Stimulated activated CD8-positive, alpha-beta memory T cell treated with anti-CD3 and anti-CD28 coated beads, Interleukin-4, amount 100 ng/mL, for 24 hours (primary cell): ENCODE measurements at regions not wholly inside any gene's neighbourhood (a gene's known extent, or its start where the extent isn't known, plus 50 kb on each side); places are given as distances from the start of the nearest gene placed in this dataset.
"Not testable (repeated sequence)": the region's sequence is repeated elsewhere in the genome, so short reads cannot be mapped to it uniquely, and the experiment has no call there.

Experiments
- DNase-seq: peaks from one replicate; pipeline ENCODE4 v3.0.0-alpha.2; 2020; ENCODE audit warnings: low read depth

DNA sequence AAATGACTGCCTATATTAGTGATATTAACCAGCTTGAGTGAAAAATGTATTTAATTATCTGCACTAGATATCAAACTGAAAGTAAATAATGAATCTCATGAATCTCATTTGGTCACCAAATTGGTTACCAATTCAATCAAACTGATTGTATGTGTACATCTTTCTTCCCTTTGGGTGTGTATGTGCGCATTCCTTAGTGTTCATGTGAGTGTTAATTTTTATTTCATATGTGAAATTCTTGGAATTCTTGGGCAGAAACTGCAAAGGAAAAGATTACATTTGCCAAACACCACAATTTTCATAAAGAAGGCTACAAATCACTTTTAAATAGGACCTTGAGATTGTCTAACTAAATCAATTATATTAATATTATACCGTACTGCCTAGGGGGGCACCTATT, 648.4 kb upstream of the MARCKS start:
- no peak for DNase-seq

DNA sequence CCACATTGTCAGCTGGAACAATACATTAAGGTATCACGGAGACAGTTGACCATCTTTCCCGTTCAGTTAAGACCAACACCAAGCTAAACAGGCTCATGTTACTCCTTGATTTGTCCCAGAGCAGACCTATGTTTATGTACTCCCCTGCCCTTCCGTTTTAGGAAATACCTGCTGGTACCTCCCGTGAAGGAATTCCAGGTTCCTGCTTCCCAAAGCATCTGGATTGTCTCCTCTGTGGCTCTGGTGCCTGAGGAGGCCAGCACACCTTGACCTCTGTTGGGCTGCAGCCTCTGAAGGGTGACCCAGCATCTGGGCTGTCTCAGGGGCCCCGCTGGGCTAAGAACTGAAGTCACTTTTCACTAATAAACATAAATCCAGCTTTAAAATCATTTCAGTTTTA, 647.8 kb upstream of the MARCKS start:
- no peak for DNase-seq

DNA sequence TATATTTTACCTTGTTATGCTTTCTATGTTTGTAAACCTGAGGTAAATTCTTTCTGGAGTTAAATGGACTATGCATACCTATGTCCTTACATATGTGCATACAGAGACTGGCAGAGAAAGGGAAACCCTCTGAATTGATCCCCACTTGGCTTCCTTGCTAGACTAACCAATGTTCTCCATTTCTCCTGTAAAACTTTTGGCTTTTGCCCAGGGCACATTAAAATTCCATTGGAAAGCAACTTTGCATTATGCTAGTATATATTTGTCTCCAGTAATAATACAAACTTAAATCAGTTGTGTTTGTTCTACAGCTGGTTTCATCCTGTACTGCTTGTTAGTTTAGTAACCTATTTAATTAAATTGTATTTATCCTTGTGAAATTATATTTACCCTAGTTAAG, 646.0 kb upstream of the MARCKS start:
- DNase-seq, result no peak

DNA sequence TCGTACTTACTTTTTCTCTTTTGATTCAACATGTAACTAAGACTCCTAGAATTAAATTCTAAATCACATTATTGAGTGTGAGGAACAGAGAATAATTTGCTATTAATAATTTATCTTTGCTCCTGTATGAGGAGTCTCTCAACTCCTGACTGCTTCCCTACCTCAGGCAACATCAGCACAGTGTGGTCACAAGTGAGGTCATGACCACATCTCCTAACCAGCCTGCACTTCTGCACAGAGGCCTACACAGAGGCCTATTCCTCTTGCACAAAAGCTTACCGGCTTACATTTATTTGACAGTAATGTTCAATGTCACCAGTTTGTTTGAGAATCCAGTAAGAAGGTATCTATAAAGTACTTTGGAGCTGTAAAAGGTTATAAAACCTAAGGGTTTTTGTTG, 637.4 kb upstream of the MARCKS start:
- DNase-seq, result no peak

DNA sequence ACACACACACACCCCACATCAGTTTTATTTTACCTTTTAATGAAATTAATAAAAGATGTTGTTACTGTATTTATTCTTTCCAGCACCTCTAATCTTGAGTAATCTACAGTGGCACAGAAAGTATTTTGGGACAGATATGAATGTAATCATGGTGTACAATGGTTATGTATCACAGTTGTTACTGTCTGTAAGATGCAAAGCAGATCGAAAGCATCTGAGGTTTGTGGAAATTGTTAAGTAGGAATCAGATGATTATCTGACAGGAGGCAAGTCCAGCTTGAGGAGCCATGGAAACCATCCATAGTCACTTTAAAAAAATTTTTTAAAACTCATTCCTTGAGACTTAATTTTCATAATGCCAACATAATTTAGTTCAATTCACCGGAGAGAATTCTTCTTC, 636.3 kb upstream of the MARCKS start:
- DNase-seq, result no peak

DNA sequence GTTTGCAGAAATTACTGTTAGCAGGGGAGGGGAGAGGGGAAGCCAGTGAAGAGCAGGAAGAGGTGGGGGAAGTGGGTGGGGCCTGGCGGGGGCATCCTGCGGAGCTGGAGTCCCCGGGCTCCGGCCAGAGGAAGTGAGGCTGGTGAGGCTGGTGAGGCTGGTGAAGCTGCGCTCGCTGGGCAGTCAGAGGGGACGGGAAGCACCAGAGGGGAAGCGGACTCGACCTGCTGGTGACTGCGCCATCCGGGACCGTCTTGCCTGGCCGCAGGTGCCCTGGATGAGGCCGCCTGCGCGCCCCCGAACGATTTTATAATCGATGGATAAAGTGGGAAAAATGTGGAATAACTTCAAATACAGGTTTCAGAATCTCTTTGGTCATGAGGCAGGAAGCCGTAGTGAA, 635.3 kb upstream of the MARCKS start:
- DNase-seq, result no peak

DNA sequence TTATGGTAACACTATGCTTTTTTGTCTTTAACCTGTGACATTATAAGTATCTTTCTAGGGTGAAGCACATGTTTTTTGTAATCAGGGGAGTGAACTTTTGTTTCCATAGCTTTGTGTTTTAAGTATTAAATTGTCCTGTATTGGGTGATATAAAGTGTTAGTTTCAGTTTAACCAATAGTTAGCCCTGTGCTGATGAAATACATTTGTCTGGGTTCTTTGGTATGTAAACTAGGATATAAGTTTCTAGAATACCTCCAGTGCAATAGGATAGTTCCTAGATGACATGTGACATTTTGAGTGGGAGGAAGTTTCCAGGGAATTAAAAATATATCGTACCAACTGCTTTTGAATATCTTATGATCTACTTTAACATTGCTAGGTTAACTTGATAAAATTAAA, 611.0 kb upstream of the MARCKS start:
- no peak for DNase-seq

DNA sequence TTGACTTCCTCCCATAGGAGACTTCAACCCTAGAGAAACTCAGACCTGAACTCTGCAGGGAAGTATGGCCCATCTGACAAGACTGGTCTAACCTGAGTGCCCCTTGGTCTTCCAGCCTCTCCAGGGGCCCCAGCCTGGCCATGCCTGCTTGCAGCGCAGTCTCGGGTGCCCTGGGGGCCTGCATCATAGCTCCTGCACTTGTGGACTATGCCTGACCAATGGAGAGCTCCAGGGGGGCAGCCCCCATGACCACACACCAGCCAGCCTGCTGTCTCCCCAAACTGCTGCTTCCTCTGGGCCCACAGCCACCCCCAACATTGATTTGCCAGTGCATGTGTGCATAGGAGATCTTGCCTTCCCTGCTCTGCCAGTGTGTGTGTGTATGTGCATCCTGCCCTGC, 608.6 kb upstream of the MARCKS start:
- DNase-seq, result no peak

DNA sequence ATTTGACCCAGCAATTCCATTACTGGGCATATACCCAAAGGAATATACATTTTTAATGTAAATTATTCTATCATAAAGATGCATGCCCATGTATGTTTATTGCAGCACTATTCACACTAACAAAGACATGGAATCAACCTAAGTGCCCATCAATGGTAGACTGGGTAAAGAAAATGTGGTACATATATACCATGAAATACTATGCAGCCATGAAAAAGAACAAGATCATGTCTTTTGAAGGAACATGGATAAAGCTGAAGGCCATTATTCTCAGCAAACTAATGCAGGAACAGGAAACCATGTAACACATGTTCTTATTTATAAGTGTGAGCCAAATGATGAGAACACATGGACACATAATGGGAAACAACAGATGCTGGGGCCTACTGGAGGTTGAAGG, 603.0 kb upstream of the MARCKS start:
- not testable (repeated sequence) for DNase-seq

DNA sequence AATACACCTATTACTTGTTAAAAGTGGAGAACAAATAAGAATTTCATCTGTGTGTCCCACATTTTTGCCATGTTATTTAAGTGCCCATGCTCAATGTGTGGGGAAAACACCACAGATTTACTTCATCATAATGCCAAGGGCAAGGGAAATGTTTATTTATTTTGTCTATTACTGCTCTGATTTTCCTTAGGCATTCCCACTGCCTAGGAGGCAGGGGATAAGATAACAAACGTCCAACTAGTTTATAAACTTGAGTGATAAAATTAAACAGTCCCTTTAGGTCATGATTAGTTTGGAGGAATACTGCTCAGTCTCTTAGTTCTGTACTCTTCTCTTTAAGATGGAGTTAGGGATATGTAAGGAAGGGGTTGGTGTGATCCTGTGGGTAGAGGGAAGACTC, 598.4 kb upstream of the MARCKS start:
- no peak for DNase-seq

DNA sequence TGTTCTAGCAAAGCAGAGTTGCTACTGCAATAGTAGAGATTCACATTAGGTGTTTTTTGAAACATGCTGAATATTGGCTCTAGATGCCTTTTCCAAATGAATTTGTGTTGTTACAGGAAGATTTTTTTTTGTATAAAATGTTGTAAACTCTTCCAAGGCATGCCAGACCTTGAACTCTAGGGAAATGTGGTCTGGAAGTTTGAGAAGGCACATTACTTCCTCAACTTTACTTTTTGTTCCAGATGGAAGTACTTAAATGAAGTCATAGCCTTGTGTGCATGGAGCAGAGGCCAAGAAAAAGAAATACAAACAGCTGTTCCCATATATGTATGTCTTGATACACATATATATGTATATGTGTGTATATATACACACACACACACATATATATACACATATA, 585.7 kb upstream of the MARCKS start:
- DNase-seq, result no peak

DNA sequence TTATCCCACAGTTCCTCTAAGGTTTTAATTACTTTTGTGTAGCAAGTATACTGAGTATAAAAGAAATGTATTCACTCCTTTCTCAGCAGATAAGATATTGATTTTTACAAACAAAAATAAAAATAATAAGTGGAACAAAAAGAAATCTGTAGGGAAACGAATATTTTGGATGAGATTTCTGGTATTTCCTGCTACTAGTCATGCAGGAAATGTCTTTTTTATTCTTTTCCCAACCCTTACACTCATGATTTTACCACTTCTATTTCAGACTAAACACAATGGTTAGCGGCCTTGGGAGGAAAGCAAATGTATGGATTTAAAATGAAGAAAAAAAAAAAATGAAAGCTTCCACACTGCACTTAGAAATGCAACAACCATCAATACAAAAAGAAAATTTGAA, 580.5 kb upstream of the MARCKS start:
- no peak for DNase-seq

DNA sequence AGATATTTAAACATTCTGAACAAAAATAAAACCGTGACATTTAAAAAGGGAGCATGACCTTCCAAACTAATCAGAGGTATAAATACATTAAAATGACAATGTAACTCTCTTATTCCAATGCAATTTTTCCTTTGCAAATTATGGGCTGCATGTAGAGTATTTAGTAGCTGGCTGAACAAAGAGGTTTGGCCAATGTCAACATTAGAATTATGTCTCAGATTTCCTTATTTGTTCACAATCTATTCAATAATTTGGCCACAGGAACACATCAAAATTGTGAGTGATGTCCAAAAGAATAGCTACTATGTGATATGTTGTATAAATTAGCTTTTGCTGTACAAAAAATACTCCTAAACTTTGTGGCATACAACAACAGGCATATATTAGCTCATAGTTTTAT, 580.0 kb upstream of the MARCKS start:
- no peak for DNase-seq

DNA sequence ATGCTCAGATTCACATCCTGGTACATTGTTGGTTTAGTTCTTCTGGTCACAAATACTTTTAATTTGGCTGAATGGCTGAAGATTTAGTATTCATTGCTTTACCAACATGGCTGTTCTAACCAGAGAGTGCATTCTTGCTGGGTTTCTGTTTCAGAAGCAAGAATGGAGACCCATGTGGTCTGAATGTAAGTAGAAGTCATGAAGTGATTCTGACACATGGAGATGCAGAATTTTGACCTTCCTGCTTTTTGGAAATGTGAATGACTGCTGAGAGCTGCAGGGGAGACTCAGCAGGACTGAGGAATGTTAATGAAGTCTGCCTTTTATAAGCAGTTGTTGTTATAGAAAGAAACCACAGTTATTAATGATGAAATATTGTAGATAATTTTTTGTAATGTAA, 576.1 kb upstream of the MARCKS start:
- no peak for DNase-seq

DNA sequence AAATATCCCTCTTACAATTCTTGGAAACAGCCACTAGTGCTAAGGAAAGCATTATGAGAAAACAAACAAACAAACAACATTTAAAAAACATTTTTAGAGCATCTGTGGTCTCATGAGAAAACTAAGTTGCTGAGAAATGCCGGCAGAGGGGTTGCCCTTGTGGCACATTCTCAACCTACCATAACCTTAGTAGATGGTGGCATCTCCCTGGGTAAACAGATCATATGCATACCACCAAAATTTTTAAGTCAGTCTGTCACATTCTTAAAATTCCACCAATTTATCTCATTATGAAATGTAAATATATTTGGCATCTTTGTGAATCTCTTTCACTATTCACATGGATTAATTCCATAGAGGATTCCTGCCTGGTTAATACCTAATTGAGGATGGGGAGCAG, 575.7 kb upstream of the MARCKS start:
- DNase-seq, result no peak

DNA sequence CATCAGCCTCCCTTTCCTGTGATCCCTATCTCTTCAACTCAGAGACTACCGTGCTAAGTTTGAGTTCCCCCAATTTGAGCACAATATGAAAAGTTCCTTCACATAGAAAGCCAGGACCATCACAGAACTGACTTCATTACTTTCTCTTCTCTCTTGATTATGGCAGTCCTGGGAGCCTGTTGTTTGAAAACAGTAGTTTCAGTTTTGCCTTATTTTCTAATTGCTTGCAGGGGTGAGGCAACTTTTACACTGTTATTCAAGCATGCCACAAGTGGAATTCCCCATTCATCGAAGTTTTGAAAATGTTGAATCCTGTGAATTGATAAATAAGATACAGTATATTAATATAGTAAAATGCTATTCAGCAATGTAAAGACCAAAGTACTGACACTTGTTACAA, 569.7 kb upstream of the MARCKS start:
- DNase-seq, result no peak

DNA sequence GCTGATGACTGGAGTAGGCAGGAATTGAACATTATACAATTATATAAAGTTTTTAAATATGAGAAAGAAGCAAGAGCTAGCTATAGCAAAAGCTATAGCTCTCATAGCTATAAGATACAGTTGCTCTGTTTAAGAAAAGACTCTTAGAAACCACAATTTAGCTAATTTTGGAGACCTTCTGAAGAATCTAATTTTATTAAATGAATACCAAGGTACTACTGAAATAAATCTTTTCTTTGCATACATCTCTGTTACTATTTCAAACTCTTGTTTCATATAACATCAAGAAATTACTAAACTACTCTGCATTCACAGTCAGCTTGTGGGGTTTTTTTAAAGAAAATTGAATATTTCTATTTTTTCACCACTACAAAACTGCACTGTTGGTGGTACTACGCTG, 568.7 kb upstream of the MARCKS start:
- no peak for DNase-seq

DNA sequence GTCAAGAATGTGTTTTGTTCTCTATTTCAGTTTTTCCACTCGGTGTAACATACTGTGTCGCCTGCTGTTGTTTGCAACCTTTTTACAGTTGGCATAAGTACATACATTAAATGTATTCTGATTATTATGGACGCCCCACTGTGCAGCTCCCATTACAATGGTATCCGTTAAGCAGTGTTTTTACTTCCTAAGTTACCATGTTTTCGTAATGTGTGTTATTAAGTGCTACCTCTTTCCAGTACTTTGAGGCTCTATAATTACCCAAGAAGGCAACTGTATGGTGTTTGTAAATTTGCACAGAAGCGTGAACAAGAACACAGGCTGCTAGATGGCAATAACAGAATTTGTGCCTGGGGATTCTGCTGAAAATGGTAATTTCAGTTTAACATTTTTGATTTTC, 568.0 kb upstream of the MARCKS start:
- DNase-seq, result no peak

DNA sequence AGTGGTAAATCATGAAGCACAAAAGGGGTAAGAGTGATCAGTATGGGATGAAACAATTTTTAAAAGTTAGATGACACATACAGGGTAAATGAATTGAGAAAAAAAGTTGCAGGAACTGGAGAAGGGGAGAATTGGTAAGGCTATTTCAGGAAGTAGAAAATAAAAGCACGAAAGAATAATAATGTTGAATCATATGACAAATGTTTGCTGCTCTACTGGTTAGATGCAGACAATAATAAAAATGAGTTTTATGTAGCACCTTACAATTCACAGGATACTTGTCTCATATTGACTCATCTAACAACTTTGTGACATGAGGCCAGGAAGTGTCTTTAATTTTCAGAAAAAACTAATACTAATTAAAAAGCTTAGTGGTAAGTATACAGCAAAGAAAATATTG, 566.5 kb upstream of the MARCKS start:
- DNase-seq, result no peak

DNA sequence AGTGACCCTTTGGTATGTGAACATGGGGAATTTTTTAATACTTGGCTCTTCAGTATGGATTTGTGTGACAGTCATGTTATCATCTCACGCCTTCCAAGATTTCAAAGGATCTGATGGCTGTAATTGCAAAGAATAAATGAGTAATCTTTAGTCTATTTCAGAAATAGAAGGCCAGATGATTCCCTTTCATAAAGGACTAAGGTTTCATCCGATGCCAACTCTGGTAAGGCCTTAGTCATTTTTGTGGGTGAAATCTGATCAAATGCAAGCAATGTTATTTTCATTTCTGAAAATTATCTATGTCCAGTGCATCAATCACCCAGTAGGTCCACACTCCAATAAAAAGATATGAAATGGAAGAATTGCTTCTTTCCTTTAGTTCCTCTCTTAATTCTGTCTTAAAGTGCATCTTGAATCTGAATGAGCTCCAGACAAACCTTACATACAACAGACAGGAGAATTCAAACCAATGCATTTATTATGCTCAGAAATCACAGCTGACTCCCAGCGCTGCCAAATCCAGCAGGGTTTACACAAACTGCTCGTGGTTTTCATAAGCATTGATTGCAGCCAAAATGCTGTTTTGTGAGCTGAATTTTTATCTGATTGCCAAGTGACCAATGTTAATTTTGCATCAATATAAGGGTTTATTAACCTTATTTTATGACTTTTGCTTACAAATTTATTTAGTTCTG, 565.2 kb upstream of the MARCKS start:
- DNase-seq, result no peak

DNA sequence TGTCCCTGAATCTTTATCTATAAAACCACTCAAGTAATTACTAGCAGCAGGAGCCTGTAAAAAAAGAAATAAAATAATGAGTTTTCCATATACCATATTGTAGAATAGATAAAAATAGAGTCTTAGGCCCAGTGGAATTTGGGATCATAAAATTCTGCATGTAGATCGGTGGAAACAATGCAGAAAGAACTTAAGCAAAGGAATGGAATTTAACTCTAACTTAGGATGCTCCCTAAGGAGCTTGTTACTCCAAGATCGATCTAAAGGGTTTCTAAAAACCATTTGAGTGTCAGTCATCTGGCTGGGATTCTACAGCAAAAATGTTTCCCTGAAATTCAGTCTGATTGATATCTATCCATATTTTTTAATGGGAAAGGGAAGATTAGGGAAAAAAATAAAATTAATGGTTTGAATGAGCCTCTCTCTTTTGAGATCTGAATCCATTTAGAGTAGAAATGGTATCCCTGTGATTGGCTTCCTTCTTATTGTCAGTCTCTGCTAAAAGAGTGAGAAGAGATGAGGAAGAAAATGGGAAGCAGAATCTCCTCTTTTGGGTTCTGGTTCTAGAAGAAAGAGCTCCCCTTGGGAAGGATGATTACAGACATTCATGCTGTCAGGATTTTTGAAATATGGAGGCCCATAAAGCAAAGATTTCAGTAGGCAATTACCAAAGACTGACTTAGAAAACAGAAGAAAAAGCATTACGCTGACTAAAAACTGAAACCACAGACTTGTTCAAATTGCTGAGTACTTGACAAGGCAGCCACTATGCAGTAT, 564.3 kb upstream of the MARCKS start:
- DNase-seq, result no peak

DNA sequence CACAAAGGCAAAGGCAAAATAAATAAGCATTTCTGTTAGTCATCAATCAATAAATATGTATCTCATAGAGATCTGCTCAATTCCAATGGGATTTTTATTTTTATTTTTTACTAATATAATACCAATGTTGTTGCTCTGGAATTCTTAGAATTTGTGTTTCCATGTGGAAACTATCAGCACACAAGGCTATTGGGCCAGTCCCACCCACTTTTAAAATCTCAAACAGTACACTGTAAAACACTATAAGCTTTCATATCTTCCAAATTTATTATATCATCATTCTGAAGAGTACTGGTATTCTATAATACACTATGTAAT, 563.8 kb upstream of the MARCKS start:
- DNase-seq, result no peak

DNA sequence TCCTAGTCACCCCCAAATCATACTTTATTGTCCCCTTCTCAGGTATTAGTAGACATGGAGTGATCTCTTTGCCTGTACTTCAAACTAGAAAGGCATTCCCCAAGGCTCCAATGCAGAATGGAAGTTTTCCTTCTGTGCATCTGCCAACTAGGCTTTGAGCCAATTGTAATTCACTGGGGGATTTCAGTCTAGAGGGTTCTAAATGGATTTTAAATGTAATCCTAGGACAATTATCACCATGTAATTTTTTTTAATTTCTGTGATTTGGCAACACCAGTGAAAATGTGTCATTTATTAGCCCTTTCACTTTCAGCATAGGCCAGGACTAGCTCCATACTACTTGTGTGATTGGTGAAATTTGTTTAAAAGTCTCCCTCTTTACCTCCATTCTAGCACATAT, 557.6 kb upstream of the MARCKS start:
- DNase-seq, result no peak

DNA sequence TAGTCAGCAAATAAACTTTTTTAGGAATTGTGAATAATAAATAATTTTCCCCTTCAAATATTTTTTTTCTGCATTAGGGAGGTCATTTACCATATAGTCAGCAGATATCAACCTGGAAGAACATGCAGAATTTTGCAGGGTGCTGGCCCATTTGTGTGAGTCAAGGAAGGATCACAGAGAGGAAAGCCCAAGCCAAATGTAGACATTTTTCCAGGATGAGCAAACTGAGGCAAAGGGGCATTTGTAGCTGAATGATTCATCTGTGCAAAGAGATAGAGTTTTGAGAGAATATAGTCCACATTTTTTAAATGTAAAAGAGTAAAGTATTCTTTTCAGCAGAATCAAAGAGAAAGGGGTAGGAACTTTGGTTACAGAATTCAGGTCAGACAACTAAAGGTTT, 555.5 kb upstream of the MARCKS start:
- DNase-seq, result no peak
